IPS-15b (cell line): ENCODE measurements at regions not wholly inside any gene's neighbourhood (a gene's known extent, or its start where the extent isn't known, plus 50 kb on each side); places are given as distances from the start of the nearest gene placed in this dataset.

Experiments used
- H3K27me3 ChIP-seq: one replicate; pipeline ENCODE4 v1.6.1; 2013; ENCODE audit warnings: low read length; ENCODE audit not compliant: control insufficient read depth, insufficient read depth
- H3K36me3 ChIP-seq: one replicate; pipeline ENCODE4 v1.6.1; 2013; ENCODE audit warnings: low read length; ENCODE audit not compliant: control insufficient read depth, insufficient read depth
- H3K4me1 ChIP-seq: one replicate; pipeline ENCODE4 v1.6.1; 2013; ENCODE audit warnings: mild to moderate bottlenecking, low read length; ENCODE audit not compliant: control insufficient read depth, insufficient read depth
- H3K4me3 ChIP-seq: one replicate; pipeline ENCODE4 v1.5.1; 2013; ENCODE audit warnings: low read depth, low read length
- H3K9ac ChIP-seq: one replicate; pipeline ENCODE4 v1.6.1; 2013; ENCODE audit warnings: low read depth, mild to moderate bottlenecking, low read length
- H3K9me3 ChIP-seq: one replicate; pipeline ENCODE4 v1.6.1; 2013; ENCODE audit warnings: mild to moderate bottlenecking, low read length; ENCODE audit not compliant: control insufficient read depth, insufficient read depth

GRCh38 chr3:88209356-88209755, 59.6 kb downstream of the C3orf38 start:
- H3K27me3 ChIP-seq: no peaks in the 10 kb centered on the region
- H3K36me3 ChIP-seq: no peaks in the 10 kb centered on the region
- no peak overlapping the region for H3K9ac ChIP-seq
- H3K9me3 ChIP-seq: no peaks in the 10 kb centered on the region
- H3K4me3 ChIP-seq: no peak overlapping the region
- H3K4me1 ChIP-seq: no peaks in the 10 kb centered on the region

GRCh38 chr3:88211096-88211890, 61.5 kb downstream of the C3orf38 start:
- Histone ChIP-seq H3K9ac (no peak overlapping the region), H3K4me3 (no peak overlapping the region), H3K9me3 (no peaks in the 10 kb centered on the region), H3K27me3 (no peaks in the 10 kb centered on the region), H3K4me1 (no peaks in the 10 kb centered on the region), H3K36me3 (no peaks in the 10 kb centered on the region)

GRCh38 chr3:88219138-88219792, 69.5 kb downstream of the C3orf38 start:
- no peaks in the 10 kb centered on the region for H3K9me3 ChIP-seq

GRCh38 chr3:88220126-88220525, 70.4 kb downstream of the C3orf38 start:
- Histone ChIP-seq H3K9ac (no peak overlapping the region), H3K4me1 (no peaks in the 10 kb centered on the region), H3K36me3 (no peaks in the 10 kb centered on the region), H3K9me3 (no peaks in the 10 kb centered on the region), H3K27me3 (no peaks in the 10 kb centered on the region), H3K4me3 (no peak overlapping the region)

More at GRCh38 chr3:88219138-88219792, 69.5 kb downstream of the C3orf38 start:
- H3K4me1 ChIP-seq: no peaks in the 10 kb centered on the region
- no peak overlapping the region for H3K4me3 ChIP-seq
- H3K9ac ChIP-seq: no peak overlapping the region
- no peaks in the 10 kb centered on the region for H3K27me3 ChIP-seq
- H3K36me3 ChIP-seq: no peaks in the 10 kb centered on the region

GRCh38 chr3:88221726-88222125, 72.0 kb downstream of the C3orf38 start:
- no peak overlapping the region for H3K4me3 ChIP-seq

GRCh38 chr3:88222343-88222742, 72.6 kb downstream of the C3orf38 start:
- H3K4me1 ChIP-seq: no peaks in the 10 kb centered on the region
- no peaks in the 10 kb centered on the region for H3K36me3 ChIP-seq
- no peak overlapping the region for H3K4me3 ChIP-seq
- H3K27me3 ChIP-seq: no peaks in the 10 kb centered on the region
- no peak overlapping the region for H3K9ac ChIP-seq
- no peaks in the 10 kb centered on the region for H3K9me3 ChIP-seq

More at GRCh38 chr3:88221726-88222125, 72.0 kb downstream of the C3orf38 start:
- H3K4me1 ChIP-seq: no peaks in the 10 kb centered on the region
- H3K27me3 ChIP-seq: no peaks in the 10 kb centered on the region
- no peak overlapping the region for H3K9ac ChIP-seq
- H3K9me3 ChIP-seq: no peaks in the 10 kb centered on the region
- H3K36me3 ChIP-seq: no peaks in the 10 kb centered on the region

- Histone ChIP-seq H3K36me3 (no peaks in the 10 kb centered on the region), H3K9ac (no peak overlapping the region), H3K27me3 (no peaks in the 10 kb centered on the region), H3K4me1 (no peaks in the 10 kb centered on the region), H3K9me3 (no peaks in the 10 kb centered on the region), H3K4me3 (no peak overlapping the region)
These were observed 75.7 kb downstream of the C3orf38 start for GRCh38 chr3:88225326-88226008.

- no peaks in the 10 kb centered on the region for H3K9me3 ChIP-seq
These were observed 77.2 kb downstream of the C3orf38 start for GRCh38 chr3:88226910-88227309.

GRCh38 chr3:88230638-88231037, 80.9 kb downstream of the C3orf38 start:
- Histone ChIP-seq H3K9ac (no peak overlapping the region), H3K4me1 (no peaks in the 10 kb centered on the region), H3K27me3 (no peaks in the 10 kb centered on the region), H3K9me3 (no peaks in the 10 kb centered on the region), H3K36me3 (no peaks in the 10 kb centered on the region), H3K4me3 (no peak overlapping the region)

More at GRCh38 chr3:88226910-88227309, 77.2 kb downstream of the C3orf38 start:
- Histone ChIP-seq H3K9ac (no peak overlapping the region), H3K27me3 (no peaks in the 10 kb centered on the region), H3K4me1 (no peaks in the 10 kb centered on the region), H3K36me3 (no peaks in the 10 kb centered on the region), H3K4me3 (no peak overlapping the region)

- no peak overlapping the region for H3K4me3 ChIP-seq
- H3K9ac ChIP-seq: no peak overlapping the region
- no peaks in the 10 kb centered on the region for H3K9me3 ChIP-seq
- H3K4me1 ChIP-seq: no peaks in the 10 kb centered on the region
- H3K36me3 ChIP-seq: no peaks in the 10 kb centered on the region
- H3K27me3 ChIP-seq: no peaks in the 10 kb centered on the region
These were observed 81.4 kb downstream of the C3orf38 start for GRCh38 chr3:88231207-88231606.

- H3K27me3 ChIP-seq: no peaks in the 10 kb centered on the region
- H3K4me3 ChIP-seq: no peak overlapping the region
- no peaks in the 10 kb centered on the region for H3K9me3 ChIP-seq
- H3K4me1 ChIP-seq: no peaks in the 10 kb centered on the region
- H3K9ac ChIP-seq: no peak overlapping the region
- no peaks in the 10 kb centered on the region for H3K36me3 ChIP-seq
These were observed 81.9 kb downstream of the C3orf38 start for GRCh38 chr3:88231632-88232031.
